ENCODE measurements at regions not wholly inside any gene's neighbourhood (a gene's known extent, or its start where the extent isn't known, plus 50 kb on each side); places are given as distances from the start of the nearest gene placed in this dataset.

DNA sequence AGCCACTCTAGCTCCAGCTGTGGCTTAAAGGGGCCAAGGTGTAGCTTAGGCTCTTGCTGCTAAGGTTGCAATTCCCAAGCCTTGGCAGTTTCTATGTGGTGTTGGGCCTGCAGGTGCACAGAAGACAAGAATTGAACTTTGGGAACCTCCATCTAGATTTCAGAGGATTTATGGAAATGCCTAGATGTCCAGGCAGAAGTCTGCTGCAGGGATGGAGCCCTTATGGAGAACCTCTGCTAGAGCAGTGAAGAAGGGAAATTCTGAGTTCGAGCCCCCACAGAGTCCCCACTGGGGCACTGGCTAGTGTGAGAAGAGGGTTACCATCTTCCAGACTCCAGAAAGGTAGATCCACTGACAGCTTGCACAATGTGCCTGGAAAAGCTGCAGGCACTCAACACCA is 694.7 kb downstream of the SLC16A7 start:
- TF ChIP-seq TARDBP (IDR thresholded peaks at IDR 0.05) (no peak), LEF1 (IDR thresholded peaks at IDR 0.05; ENCODE audit: borderline replicate concordance) (no peak), ARNT (IDR thresholded peaks at IDR 0.05) (no peak), ELF4 (IDR thresholded peaks at IDR 0.05) (no peak), L3MBTL2 (conservative IDR thresholded peaks at IDR 0.05) (no peak), CTBP1 (IDR thresholded peaks at IDR 0.05; ENCODE audit: borderline replicate concordance) (no peak), HDGF (IDR thresholded peaks at IDR 0.05; ENCODE audit: borderline replicate concordance) (no peak), FOXA1 (IDR thresholded peaks at IDR 0.05) (no peak), FOXK2 (IDR thresholded peaks at IDR 0.05) (no peak), NFRKB (IDR thresholded peaks at IDR 0.05) (no peak), ZNF384 (IDR thresholded peaks at IDR 0.05) (no peak), SUZ12 (IDR thresholded peaks at IDR 0.05) (no peak), SP1 (IDR thresholded peaks at IDR 0.05) (no peak), FOXM1 (IDR thresholded peaks at IDR 0.05; ENCODE audit: borderline replicate concordance) (no peak), BHLHE40 (IDR thresholded peaks at IDR 0.05; ENCODE audit: borderline replicate concordance) (no peak)
- TF ChIP-seq, protein P1, sequence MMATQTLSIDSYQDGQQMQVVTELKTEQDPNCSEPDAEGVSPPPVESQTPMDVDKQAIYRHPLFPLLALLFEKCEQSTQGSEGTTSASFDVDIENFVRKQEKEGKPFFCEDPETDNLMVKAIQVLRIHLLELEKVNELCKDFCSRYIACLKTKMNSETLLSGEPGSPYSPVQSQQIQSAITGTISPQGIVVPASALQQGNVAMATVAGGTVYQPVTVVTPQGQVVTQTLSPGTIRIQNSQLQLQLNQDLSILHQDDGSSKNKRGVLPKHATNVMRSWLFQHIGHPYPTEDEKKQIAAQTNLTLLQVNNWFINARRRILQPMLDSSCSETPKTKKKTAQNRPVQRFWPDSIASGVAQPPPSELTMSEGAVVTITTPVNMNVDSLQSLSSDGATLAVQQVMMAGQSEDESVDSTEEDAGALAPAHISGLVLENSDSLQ (IDR thresholded peaks at IDR 0.05), result no peak

DNA sequence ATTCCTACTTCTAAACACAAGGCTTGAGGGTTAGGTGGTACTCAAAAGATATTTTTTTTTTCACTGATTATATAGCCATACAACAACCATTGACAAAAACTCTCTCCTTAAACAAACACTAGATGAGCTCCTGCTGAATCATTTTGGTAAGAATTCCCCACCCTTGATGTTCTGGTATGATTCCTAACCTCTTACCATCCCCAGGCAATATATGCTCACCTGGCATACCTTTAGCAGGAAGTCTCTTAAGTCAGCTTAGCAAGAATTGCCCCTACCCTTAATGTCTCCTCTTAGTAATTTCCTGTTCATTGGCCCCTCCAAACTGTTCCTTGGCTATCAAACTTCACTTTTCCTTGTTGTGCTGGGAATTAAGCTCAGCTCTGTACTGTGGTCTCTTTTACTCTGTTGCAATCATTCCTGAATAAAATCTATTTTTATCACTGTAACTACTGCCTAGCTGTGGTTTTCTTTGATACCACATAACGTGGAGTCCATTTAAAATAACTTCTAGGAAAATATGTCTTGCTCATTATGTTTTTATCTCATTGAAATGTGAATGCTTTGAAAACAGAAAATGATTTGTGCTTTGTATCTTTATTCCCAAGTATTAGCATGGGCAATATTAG is 712.6 kb downstream of the SLC16A7 start:
- CTCF ChIA-PET, result no interaction called here

More for the DNA sequence above, 694.7 kb downstream of the SLC16A7 start:
- CTCF ChIA-PET, result no interaction called here
- POLR2A ChIA-PET, result no interaction called here
- DNase-seq (ENCODE audit: extremely low spot score), result no peak

DNA sequence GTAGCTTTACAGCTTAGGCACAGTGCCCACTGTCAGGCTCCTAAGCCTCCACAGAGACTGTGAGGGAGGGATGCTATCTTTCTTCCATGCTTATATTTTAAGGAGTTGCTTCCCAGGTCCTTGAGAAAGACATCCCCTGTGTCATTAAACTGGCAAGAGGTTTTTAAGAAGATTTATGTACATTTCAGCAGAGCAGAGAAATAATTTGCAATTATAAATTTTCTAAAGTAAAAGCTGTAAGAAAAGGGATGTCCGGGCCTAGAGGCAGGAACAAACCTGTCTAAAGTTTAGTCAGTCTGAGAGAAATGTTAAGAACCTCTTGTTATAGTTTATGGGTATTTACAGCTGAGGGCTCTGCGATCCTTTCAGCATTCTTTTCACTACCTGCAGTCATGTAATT is 716.1 kb downstream of the SLC16A7 start:
- ChIA-PET CTCF (no interaction called here), POLR2A (no interaction called here)
- TF ChIP-seq SP1 (IDR thresholded peaks at IDR 0.05) (no peak), CTBP1 (IDR thresholded peaks at IDR 0.05; ENCODE audit: borderline replicate concordance) (no peak), ELF4 (IDR thresholded peaks at IDR 0.05) (no peak), SUZ12 (IDR thresholded peaks at IDR 0.05) (no peak), NFRKB (IDR thresholded peaks at IDR 0.05) (no peak), ZNF384 (IDR thresholded peaks at IDR 0.05) (no peak)
- TF ChIP-seq, protein P1 (IDR thresholded peaks at IDR 0.05), result no peak
- DNase-seq (ENCODE audit: extremely low spot score), result no peak

More for the DNA sequence above, 712.6 kb downstream of the SLC16A7 start:
- POLR2A ChIA-PET, result no interaction called here
- TF ChIP-seq SUZ12 (IDR thresholded peaks at IDR 0.05) (no peak), HDGF (IDR thresholded peaks at IDR 0.05; ENCODE audit: borderline replicate concordance) (no peak), ELF4 (IDR thresholded peaks at IDR 0.05) (no peak), NFRKB (IDR thresholded peaks at IDR 0.05) (no peak), TARDBP (IDR thresholded peaks at IDR 0.05) (no peak), FOXM1 (IDR thresholded peaks at IDR 0.05; ENCODE audit: borderline replicate concordance) (no peak), L3MBTL2 (conservative IDR thresholded peaks at IDR 0.05) (no peak), CTBP1 (IDR thresholded peaks at IDR 0.05; ENCODE audit: borderline replicate concordance) (no peak), SP1 (IDR thresholded peaks at IDR 0.05) (no peak), ZNF384 (IDR thresholded peaks at IDR 0.05) (no peak), LEF1 (IDR thresholded peaks at IDR 0.05; ENCODE audit: borderline replicate concordance) (no peak), ARNT (IDR thresholded peaks at IDR 0.05) (no peak), FOXK2 (IDR thresholded peaks at IDR 0.05) (no peak), BHLHE40 (IDR thresholded peaks at IDR 0.05; ENCODE audit: borderline replicate concordance) (no peak), FOXA1 (IDR thresholded peaks at IDR 0.05) (no peak)
- TF ChIP-seq, protein P1 (IDR thresholded peaks at IDR 0.05), result no peak
- DNase-seq (ENCODE audit: extremely low spot score), result no peak

DNA sequence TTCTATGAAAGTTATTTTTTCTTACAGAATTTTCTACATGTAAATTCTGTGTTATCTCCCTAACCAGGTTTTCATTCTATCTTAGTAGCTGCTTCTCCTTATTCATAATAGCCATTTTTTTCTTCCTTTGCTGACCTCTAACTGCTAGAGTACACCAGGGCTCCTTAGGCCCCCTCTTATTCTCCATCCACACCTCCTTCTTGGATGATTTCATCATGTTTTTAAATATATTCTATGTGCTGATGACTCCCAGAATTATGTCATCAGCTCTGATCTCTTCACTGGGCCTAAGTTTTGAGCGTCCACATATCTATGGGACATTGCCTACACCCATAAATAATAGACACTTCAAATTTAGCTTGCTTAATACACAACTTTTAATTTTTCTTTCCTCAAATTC is 721.5 kb downstream of the SLC16A7 start:
- DNase-seq (ENCODE audit: extremely low spot score), result no peak
- CTCF ChIA-PET, result no interaction called here
- POLR2A ChIA-PET, result no interaction called here
- TF ChIP-seq SUZ12 (IDR thresholded peaks at IDR 0.05) (no peak), SP1 (IDR thresholded peaks at IDR 0.05) (no peak), CTBP1 (IDR thresholded peaks at IDR 0.05; ENCODE audit: borderline replicate concordance) (no peak), ZNF384 (IDR thresholded peaks at IDR 0.05) (no peak), LEF1 (IDR thresholded peaks at IDR 0.05; ENCODE audit: borderline replicate concordance) (no peak), ARNT (IDR thresholded peaks at IDR 0.05) (no peak), FOXK2 (IDR thresholded peaks at IDR 0.05) (no peak), ELF4 (IDR thresholded peaks at IDR 0.05) (no peak), L3MBTL2 (conservative IDR thresholded peaks at IDR 0.05) (no peak), BHLHE40 (IDR thresholded peaks at IDR 0.05; ENCODE audit: borderline replicate concordance) (no peak), TARDBP (IDR thresholded peaks at IDR 0.05) (no peak), FOXM1 (IDR thresholded peaks at IDR 0.05; ENCODE audit: borderline replicate concordance) (no peak), NFRKB (IDR thresholded peaks at IDR 0.05) (no peak), HDGF (IDR thresholded peaks at IDR 0.05; ENCODE audit: borderline replicate concordance) (no peak), FOXA1 (IDR thresholded peaks at IDR 0.05) (no peak)
- TF ChIP-seq, protein P1 (IDR thresholded peaks at IDR 0.05), result no peak

DNA sequence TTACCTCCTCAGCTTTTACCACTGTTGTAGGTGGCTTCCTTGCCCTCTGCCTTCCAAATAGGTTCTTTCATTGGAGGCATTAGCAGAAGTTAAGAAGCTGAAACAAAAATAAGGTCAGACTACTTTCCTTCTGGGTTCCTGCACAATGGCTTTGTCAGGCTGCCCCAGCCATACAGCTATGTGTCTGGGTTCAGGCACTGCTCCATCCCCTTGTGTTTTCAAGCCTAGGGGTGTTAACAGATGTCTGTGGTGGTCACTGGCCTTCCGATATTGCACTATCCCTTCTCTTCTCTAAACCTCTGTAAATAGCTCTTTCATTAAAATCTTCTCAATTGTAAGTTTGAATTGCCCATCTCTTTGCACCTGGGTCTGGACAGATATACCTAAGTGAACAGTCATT is 728.9 kb downstream of the SLC16A7 start:
- TF ChIP-seq ARNT (IDR thresholded peaks at IDR 0.05) (no peak), TARDBP (IDR thresholded peaks at IDR 0.05) (no peak), HDGF (IDR thresholded peaks at IDR 0.05; ENCODE audit: borderline replicate concordance) (no peak), ZNF384 (IDR thresholded peaks at IDR 0.05) (no peak), SUZ12 (IDR thresholded peaks at IDR 0.05) (no peak), BHLHE40 (IDR thresholded peaks at IDR 0.05; ENCODE audit: borderline replicate concordance) (no peak), CTBP1 (IDR thresholded peaks at IDR 0.05; ENCODE audit: borderline replicate concordance) (no peak), FOXM1 (IDR thresholded peaks at IDR 0.05; ENCODE audit: borderline replicate concordance) (no peak), FOXA1 (IDR thresholded peaks at IDR 0.05) (no peak), LEF1 (IDR thresholded peaks at IDR 0.05; ENCODE audit: borderline replicate concordance) (no peak), ELF4 (IDR thresholded peaks at IDR 0.05) (no peak), NFRKB (IDR thresholded peaks at IDR 0.05) (no peak), L3MBTL2 (conservative IDR thresholded peaks at IDR 0.05) (no peak)
- TF ChIP-seq, protein P1 (IDR thresholded peaks at IDR 0.05), result no peak
- DNase-seq (ENCODE audit: extremely low spot score), result no peak
- POLR2A ChIA-PET, result no interaction called here
- CTCF ChIA-PET, result interaction anchor here (0.6 kb wide), 1 partner anchor 1346 kb away, joined by 3 read pairs; no protein-coding TSS in a partner anchor

Data from HEK293T (cell line).